GM12878 (cell line): ENCODE measurements at regions not wholly inside any gene's neighbourhood (a gene's known extent, or its start where the extent isn't known, plus 50 kb on each side); places are given as distances from the start of the nearest gene placed in this dataset.

Source experiments
- ATAC-seq: fragments of 200-7000 bp; cut with Tn5 transposase; 3 replicates; pipeline ENCODE4 v1.9.1; 2020; ENCODE audit warnings: mild to moderate bottlenecking, moderate library complexity
- BruUV-seq: library from RNA; stranded (reverse); fragments of 400-500 nt; replicated peaks from 2 replicates; lab custom pipeline; 2021; lab: Mats Ljungman, UMichigan
- CTCF ChIA-PET: fragments of 300-600 bp; sonication (Branson Sonifier 250); formaldehyde crosslinking; extraction: SDS; loops from one replicate; lab custom pipeline; 2021; ENCODE audit warnings: inconsistent platforms; lab: Yijun Ruan, JAX
- POLR2A ChIA-PET: fragments of 350-600 bp; formaldehyde crosslinking; extraction: SDS; loops from one replicate; lab custom pipeline; 2021; ENCODE audit warnings: inconsistent platforms; lab: Charles Lee
- RAD21 ChIA-PET: fragments of 300-600 bp; sonication (Branson Sonifier 250); formaldehyde crosslinking; loops from one replicate; lab custom pipeline; 2023; ENCODE audit warnings: antibody characterized with exemption; ENCODE audit not compliant: unreplicated experiment; lab: Charles Lee
- SMC1A ChIA-PET: fragments of 300-600 bp; sonication (Branson Sonifier 250); formaldehyde crosslinking; loops from one replicate; lab custom pipeline; 2023; ENCODE audit not compliant: unreplicated experiment, uncharacterized antibody; lab: Charles Lee
- DNase-seq: peaks from one replicate; pipeline ENCODE4 v3.0.0-alpha.2; 2011; ENCODE audit warnings: low read depth, low spot score
- FAIRE-seq: peaks from 3 replicates; lab custom pipeline; 2011; peaks lifted over from hg19 to GRCh38; lab: Jason Lieb, UNC
- H2AFZ ChIP-seq: 2 replicates; pipeline ENCODE4 v1.6.0; 2011; ENCODE audit warnings: low read depth, low read length, control low read depth; ENCODE audit not compliant: control insufficient read depth
- H3K27ac ChIP-seq: 2 replicates; pipeline ENCODE4 v1.5.1; 2011; ENCODE audit warnings: control low read depth; ENCODE audit not compliant: control insufficient read depth, insufficient read depth
- H3K27me3 ChIP-seq, 2 experiments: replicated peaks in 1 of 2; 2 replicates each; pipeline versions ENCODE4 v1.6.0 to v1.6.1; 2011; ENCODE audit warnings: low read length in 1 of 2; ENCODE audit not compliant: control insufficient read depth in 2 of 2, insufficient read depth in 2 of 2
- H3K36me3 ChIP-seq, 2 experiments: 2 replicates each; pipeline ENCODE4 v1.5.1; 2011; ENCODE audit warnings: low read length in 1 of 2; ENCODE audit not compliant: control insufficient read depth in 2 of 2, insufficient read depth in 2 of 2
- H3K4me1 ChIP-seq: 2 replicates; pipeline ENCODE4 v1.6.1; 2011; ENCODE audit warnings: mild to moderate bottlenecking, low read length, moderate library complexity, mixed read lengths; ENCODE audit not compliant: control insufficient read depth, insufficient read depth
- H3K4me2 ChIP-seq: 2 replicates; pipeline ENCODE4 v1.6.0; 2011; ENCODE audit warnings: control low read depth; ENCODE audit not compliant: control insufficient read depth, insufficient read depth
- H3K4me3 ChIP-seq: fragments of 200-600 bp; sonication (generic); 2 replicates; pipeline ENCODE4 v1.5.1; 2016
- H3K79me2 ChIP-seq: 2 replicates; pipeline ENCODE4 v1.6.0; 2011; ENCODE audit warnings: low read length; ENCODE audit not compliant: control insufficient read depth, insufficient read depth
- H3K9ac ChIP-seq: 2 replicates; pipeline ENCODE4 v1.8.0; 2011; ENCODE audit warnings: low read length, control low read depth, mixed read lengths; ENCODE audit not compliant: control insufficient read depth, insufficient read depth
- H3K9me3 ChIP-seq: replicated peaks from 3 replicates; pipeline ENCODE4 v1.5.1; 2011; ENCODE audit warnings: mild to moderate bottlenecking, low read length; ENCODE audit not compliant: control insufficient read depth, insufficient read depth
- H4K20me1 ChIP-seq: 2 replicates; pipeline ENCODE4 v1.6.0; 2011; ENCODE audit not compliant: control insufficient read depth, insufficient read depth
- BCL11A ChIP-seq: IDR thresholded peaks from 2 replicates; pipeline ENCODE4 v1.6.1; 2011; ENCODE audit warnings: low read depth, low read length
- CHD1 ChIP-seq: IDR thresholded peaks from 2 replicates; pipeline ENCODE4 v1.6.1; 2012; ENCODE audit warnings: low read depth, low read length, improper control_type of control experiment
- CREM ChIP-seq: IDR thresholded peaks from 2 replicates; pipeline ENCODE4 v1.6.1; 2014; ENCODE audit warnings: antibody characterized with exemption, low read depth
- EGR1 ChIP-seq, 2 experiments: IDR thresholded peaks; 1 replicate in 1 of 2; 2 replicates in 1 of 2; pipeline ENCODE4 v1.6.1; 2011 to 2012; ENCODE audit warnings: low read depth in 2 of 2, low read length in 2 of 2, borderline replicate concordance in 1 of 2, mild to moderate bottlenecking in 1 of 2, moderate library complexity in 1 of 2
- IRF4 ChIP-seq: IDR thresholded peaks from 2 replicates; pipeline ENCODE4 v1.6.1; 2011; ENCODE audit warnings: low read depth, low read length
- LARP7 ChIP-seq: fragments of 450-650 bp; IDR thresholded peaks from 2 replicates; pipeline ENCODE4 v1.6.1; 2017; ENCODE audit warnings: mild to moderate bottlenecking
- MTA3 ChIP-seq: IDR thresholded peaks from 2 replicates; pipeline ENCODE4 v1.6.1; 2012; ENCODE audit warnings: low read length, inconsistent platforms, borderline replicate concordance
- NFIC ChIP-seq: IDR thresholded peaks from 2 replicates; pipeline ENCODE4 v1.6.1; 2012; ENCODE audit warnings: low read depth, mild to moderate bottlenecking, inconsistent platforms, low read length, moderate library complexity
- SMARCA5 ChIP-seq: fragments of 450-650 bp; IDR thresholded peaks from 2 replicates; pipeline ENCODE4 v1.6.1; 2017; ENCODE audit warnings: mild to moderate bottlenecking
- ZNF217 ChIP-seq: fragments of 450-650 bp; IDR thresholded peaks from 2 replicates; pipeline ENCODE4 v1.6.1; 2017; ENCODE audit warnings: antibody characterized with exemption, mild to moderate bottlenecking
- WGBS: methylation state at CpG from one replicate; pipeline ENCODE4 v1.1.6; 2016; ENCODE audit warnings: low lambda C conversion rate; ENCODE audit not compliant: insufficient replicate concordance, insufficient coverage; ENCODE audit errors: missing lambda C conversion rate; 5-methylcytosine and 5-hydroxymethylcytosine counted together
- in situ Hi-C: fragments of 300-500 bp; cut with MboI; formaldehyde crosslinking; loops from 9 replicates; pipeline ENCODE4 v1.14.3; 2018; ENCODE audit warnings: mixed read lengths
- intact Hi-C: fragments of 100-400 bp; cut with micrococcal nuclease; formaldehyde crosslinking; loops from one replicate; pipeline ENCODE4 v1.14.2; 2022; ENCODE audit not compliant: unreplicated experiment
- TF ChIP-seq, protein P1 (sequence below): fragments of 450-650 bp; IDR thresholded peaks from 2 replicates; pipeline ENCODE4 v1.6.1; 2017; ENCODE audit warnings: mild to moderate bottlenecking, low read depth, inconsistent platforms; ENCODE audit not compliant: poor library complexity, severe bottlenecking
- TF ChIP-seq, protein P2 (sequence below): IDR thresholded peaks from 2 replicates; pipeline ENCODE4 v1.6.1; 2012; ENCODE audit warnings: improper control_type of control experiment, low read depth, low read length; ENCODE audit not compliant: insufficient replicate concordance

- WGBS = 42% methylated on average over 2 of the region's 2 CpGs
Observed at GRCh38 chr6:126198631-126199030, 141.3 kb upstream of the CENPW start.

More at GRCh38 chr6:126198631-126199030, 141.3 kb upstream of the CENPW start:
- no peak overlapping the region for H3K9ac ChIP-seq
- H3K36me3 ChIP-seq = no peaks in the 10 kb centered on the region
- H3K4me1 ChIP-seq = no peaks in the 10 kb centered on the region
- ChIA-PET SMC1A (interaction anchor here (1.1 to 1.6 kb wide), 2 partner anchors 14 to 21 kb away, joined by 3 to 7 read pairs; no protein-coding TSS in a partner anchor), RAD21 (no interaction called here), POLR2A (no interaction called here), CTCF (interaction anchor here (0.8 kb wide), 1 partner anchor 31 kb away, joined by 3 read pairs; no protein-coding TSS in a partner anchor)
- H3K79me2 ChIP-seq = no peaks in the 10 kb centered on the region
- H3K9me3 ChIP-seq = no peaks in the 10 kb centered on the region; the same call in 2 of the 3 replicates
- intact Hi-C loops = no loop called here
- H4K20me1 ChIP-seq = no peaks in the 10 kb centered on the region
- H2AFZ ChIP-seq = no peak overlapping the region; the same call in 1 of the 2 replicates
- BruUV-seq = no TSS peak
- no peaks in the 10 kb centered on the region for H3K27me3 ChIP-seq
- TF ChIP-seq IRF4 (no peak), EGR1 (IDR thresholded peaks at IDR 0.05; ENCODE audit: borderline replicate concordance in 1 of 2, low read depth in 2 of 2, low read length in 2 of 2) (no peak), CREM (no peak), ZNF217 (no peak), NFIC (no peak), SMARCA5 (no peak), BCL11A (no peak), MTA3 (no peak), LARP7 (no peak), CHD1 (no peak)
- TF ChIP-seq, protein P1, sequence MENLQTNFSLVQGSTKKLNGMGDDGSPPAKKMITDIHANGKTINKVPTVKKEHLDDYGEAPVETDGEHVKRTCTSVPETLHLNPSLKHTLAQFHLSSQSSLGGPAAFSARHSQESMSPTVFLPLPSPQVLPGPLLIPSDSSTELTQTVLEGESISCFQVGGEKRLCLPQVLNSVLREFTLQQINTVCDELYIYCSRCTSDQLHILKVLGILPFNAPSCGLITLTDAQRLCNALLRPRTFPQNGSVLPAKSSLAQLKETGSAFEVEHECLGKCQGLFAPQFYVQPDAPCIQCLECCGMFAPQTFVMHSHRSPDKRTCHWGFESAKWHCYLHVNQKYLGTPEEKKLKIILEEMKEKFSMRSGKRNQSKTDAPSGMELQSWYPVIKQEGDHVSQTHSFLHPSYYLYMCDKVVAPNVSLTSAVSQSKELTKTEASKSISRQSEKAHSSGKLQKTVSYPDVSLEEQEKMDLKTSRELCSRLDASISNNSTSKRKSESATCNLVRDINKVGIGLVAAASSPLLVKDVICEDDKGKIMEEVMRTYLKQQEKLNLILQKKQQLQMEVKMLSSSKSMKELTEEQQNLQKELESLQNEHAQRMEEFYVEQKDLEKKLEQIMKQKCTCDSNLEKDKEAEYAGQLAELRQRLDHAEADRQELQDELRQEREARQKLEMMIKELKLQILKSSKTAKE = no peak
- TF ChIP-seq, protein P2, sequence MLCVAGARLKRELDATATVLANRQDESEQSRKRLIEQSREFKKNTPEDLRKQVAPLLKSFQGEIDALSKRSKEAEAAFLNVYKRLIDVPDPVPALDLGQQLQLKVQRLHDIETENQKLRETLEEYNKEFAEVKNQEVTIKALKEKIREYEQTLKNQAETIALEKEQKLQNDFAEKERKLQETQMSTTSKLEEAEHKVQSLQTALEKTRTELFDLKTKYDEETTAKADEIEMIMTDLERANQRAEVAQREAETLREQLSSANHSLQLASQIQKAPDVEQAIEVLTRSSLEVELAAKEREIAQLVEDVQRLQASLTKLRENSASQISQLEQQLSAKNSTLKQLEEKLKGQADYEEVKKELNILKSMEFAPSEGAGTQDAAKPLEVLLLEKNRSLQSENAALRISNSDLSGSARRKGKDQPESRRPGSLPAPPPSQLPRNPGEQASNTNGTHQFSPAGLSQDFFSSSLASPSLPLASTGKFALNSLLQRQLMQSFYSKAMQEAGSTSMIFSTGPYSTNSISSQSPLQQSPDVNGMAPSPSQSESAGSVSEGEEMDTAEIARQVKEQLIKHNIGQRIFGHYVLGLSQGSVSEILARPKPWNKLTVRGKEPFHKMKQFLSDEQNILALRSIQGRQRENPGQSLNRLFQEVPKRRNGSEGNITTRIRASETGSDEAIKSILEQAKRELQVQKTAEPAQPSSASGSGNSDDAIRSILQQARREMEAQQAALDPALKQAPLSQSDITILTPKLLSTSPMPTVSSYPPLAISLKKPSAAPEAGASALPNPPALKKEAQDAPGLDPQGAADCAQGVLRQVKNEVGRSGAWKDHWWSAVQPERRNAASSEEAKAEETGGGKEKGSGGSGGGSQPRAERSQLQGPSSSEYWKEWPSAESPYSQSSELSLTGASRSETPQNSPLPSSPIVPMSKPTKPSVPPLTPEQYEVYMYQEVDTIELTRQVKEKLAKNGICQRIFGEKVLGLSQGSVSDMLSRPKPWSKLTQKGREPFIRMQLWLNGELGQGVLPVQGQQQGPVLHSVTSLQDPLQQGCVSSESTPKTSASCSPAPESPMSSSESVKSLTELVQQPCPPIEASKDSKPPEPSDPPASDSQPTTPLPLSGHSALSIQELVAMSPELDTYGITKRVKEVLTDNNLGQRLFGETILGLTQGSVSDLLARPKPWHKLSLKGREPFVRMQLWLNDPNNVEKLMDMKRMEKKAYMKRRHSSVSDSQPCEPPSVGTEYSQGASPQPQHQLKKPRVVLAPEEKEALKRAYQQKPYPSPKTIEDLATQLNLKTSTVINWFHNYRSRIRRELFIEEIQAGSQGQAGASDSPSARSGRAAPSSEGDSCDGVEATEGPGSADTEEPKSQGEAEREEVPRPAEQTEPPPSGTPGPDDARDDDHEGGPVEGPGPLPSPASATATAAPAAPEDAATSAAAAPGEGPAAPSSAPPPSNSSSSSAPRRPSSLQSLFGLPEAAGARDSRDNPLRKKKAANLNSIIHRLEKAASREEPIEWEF = no peak
- ATAC-seq (no peak), FAIRE-seq (no peak), DNase-seq (no peak)
- H3K4me2 ChIP-seq = no peak overlapping the region
- no peak overlapping the region for H3K27ac ChIP-seq
- H3K4me3 ChIP-seq = no peak overlapping the region
- in situ Hi-C loops = no loop called here
